BLaER1 treated with 17β-estradiol and CSF1 and Interleukin-3, amounts not matched to agents 10 nM and 100 nM (cell line): ENCODE measurements at regions not wholly inside any gene's neighbourhood (a gene's known extent, or its start where the extent isn't known, plus 50 kb on each side); places are given as distances from the start of the nearest gene placed in this dataset.

ENCODE experiments used
- H3K27ac ChIP-seq, 11 experiments: shearing (Covaris generic); formaldehyde crosslinking; 2 replicates each; pipeline ENCODE4 v1.8.1; 2022
- H3K27me3 ChIP-seq, 11 experiments: shearing (Covaris generic); formaldehyde crosslinking; 2 replicates each; pipeline ENCODE4 v1.8.1; 2022
- H3K36me3 ChIP-seq, 11 experiments: shearing (Covaris generic); formaldehyde crosslinking; 2 replicates each; pipeline ENCODE4 v1.8.1; 2022
- H3K4me1 ChIP-seq, 10 experiments: shearing (Covaris generic); formaldehyde crosslinking; 2 replicates each; pipeline ENCODE4 v1.8.1; 2022
- H3K4me2 ChIP-seq, 11 experiments: shearing (Covaris generic); formaldehyde crosslinking; 2 replicates each; pipeline ENCODE4 v1.8.1; 2022
- H3K4me3 ChIP-seq, 10 experiments: shearing (Covaris generic); formaldehyde crosslinking; 2 replicates each; pipeline ENCODE4 v1.8.1; 2022
- H3K9ac ChIP-seq, 11 experiments: shearing (Covaris generic); formaldehyde crosslinking; 2 replicates each; pipeline ENCODE4 v1.8.1; 2022
- H3K9me3 ChIP-seq, 11 experiments: shearing (Covaris generic); formaldehyde crosslinking; replicated peaks in 1 of 11; 2 replicates each; pipeline ENCODE4 v1.8.1; 2022
- H4K20me1 ChIP-seq, 11 experiments: shearing (Covaris generic); formaldehyde crosslinking; 2 replicates each; pipeline ENCODE4 v1.8.1; 2022
- Cebpa-rat ChIP-seq, 11 experiments: shearing (Covaris generic); IDR thresholded peaks; 2 replicates each; pipeline ENCODE4 v1.8.1; 2022

- H3K27me3 ChIP-seq = no peaks in the 10 kb centered on the region
- no peak for TF ChIP-seq Cebpa-rat (IDR thresholded peaks at IDR 0.05)
- H3K9ac ChIP-seq = no peak overlapping the region
- peaks cover 0 to 40% (median 20%) of the 10 kb centered on the region in 11 experiments; a peak in 17 of 22 replicates for H3K9me3 ChIP-seq
- no peak overlapping the region for H3K4me3 ChIP-seq
- peaks cover 0 to 13% (median 7%) of the 10 kb centered on the region in 10 experiments; a peak in 15 of 20 replicates for H3K4me1 ChIP-seq
- no peaks in the 10 kb centered on the region for H3K36me3 ChIP-seq
- no peaks in the 10 kb centered on the region for H4K20me1 ChIP-seq
- no peak overlapping the region for H3K27ac ChIP-seq
- peak overlapping the region in 2 of 11 experiments; percentile 22 to 43; a peak in 3 of 22 replicates for H3K4me2 ChIP-seq
These were observed 61.7 kb downstream of the KCNJ2 start for GRCh38 chr17:70230850-70231640.

- H3K36me3 ChIP-seq = no peaks in the 10 kb centered on the region
- H4K20me1 ChIP-seq = no peaks in the 10 kb centered on the region
- H3K4me1 ChIP-seq = peaks cover 0 to 13% (median under 1%) of the 10 kb centered on the region in 10 experiments; a peak in 8 of 20 replicates
- no peak overlapping the region for H3K27ac ChIP-seq
- no peaks in the 10 kb centered on the region for H3K27me3 ChIP-seq
- no peak overlapping the region for H3K4me3 ChIP-seq
- no peak overlapping the region for H3K9ac ChIP-seq
- peaks cover under 1 to 47% (median 20%) of the 10 kb centered on the region in 11 experiments; a peak in 17 of 22 replicates for H3K9me3 ChIP-seq
- H3K4me2 ChIP-seq = no peak overlapping the region
- TF ChIP-seq Cebpa-rat (IDR thresholded peaks at IDR 0.05) = no peak
These were observed 63.1 kb downstream of the KCNJ2 start for GRCh38 chr17:70232466-70232865.

GRCh38 chr17:70235252-70235651 lies 65.9 kb downstream of the KCNJ2 start:
- no peak overlapping the region for H3K9ac ChIP-seq
- no peaks in the 10 kb centered on the region for H4K20me1 ChIP-seq
- peaks cover 3 to 63% (median 33%) of the 10 kb centered on the region in 11 experiments; a peak in 17 of 22 replicates for H3K9me3 ChIP-seq
- H3K4me1 ChIP-seq = peaks cover 0 to 13% (median under 1%) of the 10 kb centered on the region in 10 experiments; a peak in 9 of 20 replicates
- TF ChIP-seq Cebpa-rat (IDR thresholded peaks at IDR 0.05) = no peak
- no peak overlapping the region for H3K4me2 ChIP-seq
- H3K4me3 ChIP-seq = no peak overlapping the region
- no peak overlapping the region for H3K27ac ChIP-seq
- H3K27me3 ChIP-seq = no peaks in the 10 kb centered on the region
- H3K36me3 ChIP-seq = no peaks in the 10 kb centered on the region

GRCh38 chr17:70238228-70238627 lies 68.9 kb downstream of the KCNJ2 start:
- H3K36me3 ChIP-seq = no peaks in the 10 kb centered on the region
- peaks cover 0 to 37% (median 21%) of the 10 kb centered on the region in 10 experiments; a peak in 14 of 20 replicates for H3K4me1 ChIP-seq
- H3K27ac ChIP-seq = no peak overlapping the region
- no peak overlapping the region for H3K9ac ChIP-seq
- H3K4me3 ChIP-seq = no peak overlapping the region
- TF ChIP-seq Cebpa-rat (IDR thresholded peaks at IDR 0.05) = no peak
- H3K27me3 ChIP-seq = no peaks in the 10 kb centered on the region
- H3K4me2 ChIP-seq = no peak overlapping the region
- H3K9me3 ChIP-seq = peaks cover 0 to 38% (median 14%) of the 10 kb centered on the region in 11 experiments; a peak in 12 of 22 replicates
- no peaks in the 10 kb centered on the region for H4K20me1 ChIP-seq

GRCh38 chr17:70238646-70239045 lies 69.3 kb downstream of the KCNJ2 start:
- no peaks in the 10 kb centered on the region for H3K36me3 ChIP-seq
- H3K4me1 ChIP-seq = peaks cover 0 to 41% (median 21%) of the 10 kb centered on the region in 10 experiments; a peak in 14 of 20 replicates
- H3K4me2 ChIP-seq = no peak overlapping the region
- H3K27ac ChIP-seq = no peak overlapping the region
- no peak for TF ChIP-seq Cebpa-rat (IDR thresholded peaks at IDR 0.05)
- H3K27me3 ChIP-seq = no peaks in the 10 kb centered on the region
- H4K20me1 ChIP-seq = no peaks in the 10 kb centered on the region
- H3K9ac ChIP-seq = no peak overlapping the region
- H3K4me3 ChIP-seq = no peak overlapping the region
- H3K9me3 ChIP-seq = peaks cover 0 to 39% (median 14%) of the 10 kb centered on the region in 11 experiments; a peak in 13 of 22 replicates

- Histone ChIP-seq H3K9me3 (peaks cover 0 to 47% (median 22%) of the 10 kb centered on the region in 11 experiments; a peak in 13 of 22 replicates), H3K36me3 (no peaks in the 10 kb centered on the region), H3K4me2 (no peak overlapping the region), H3K4me1 (peaks cover 0 to 41% (median 21%) of the 10 kb centered on the region in 10 experiments; a peak in 14 of 20 replicates), H3K27me3 (no peaks in the 10 kb centered on the region), H3K9ac (no peak overlapping the region), H4K20me1 (no peaks in the 10 kb centered on the region), H3K27ac (no peak overlapping the region), H3K4me3 (no peak overlapping the region)
- TF ChIP-seq Cebpa-rat (IDR thresholded peaks at IDR 0.05) = no peak
These were observed 70.1 kb downstream of the KCNJ2 start for GRCh38 chr17:70239391-70239826.

GRCh38 chr17:70241071-70241470 lies 71.7 kb downstream of the KCNJ2 start:
- no peak overlapping the region for H3K4me3 ChIP-seq
- H4K20me1 ChIP-seq = no peaks in the 10 kb centered on the region
- TF ChIP-seq Cebpa-rat (IDR thresholded peaks at IDR 0.05) = no peak
- H3K9me3 ChIP-seq = peaks cover 0 to 50% (median 17%) of the 10 kb centered on the region in 11 experiments; a peak in 12 of 22 replicates
- no peaks in the 10 kb centered on the region for H3K27me3 ChIP-seq
- H3K27ac ChIP-seq = peak overlapping the region in 2 of 11 experiments; percentile 10 to 34; a peak in 1 of 22 replicates
- H3K9ac ChIP-seq = no peak overlapping the region
- H3K4me1 ChIP-seq = peaks cover 0 to 41% (median 21%) of the 10 kb centered on the region in 10 experiments; a peak in 14 of 20 replicates
- H3K36me3 ChIP-seq = no peaks in the 10 kb centered on the region
- H3K4me2 ChIP-seq = peak overlapping the region in 7 of 11 experiments; percentile 18 to 73 (median 63); a peak in 10 of 22 replicates

- no peak for TF ChIP-seq Cebpa-rat (IDR thresholded peaks at IDR 0.05)
- Histone ChIP-seq H4K20me1 (no peaks in the 10 kb centered on the region), H3K9ac (no peak overlapping the region), H3K36me3 (no peaks in the 10 kb centered on the region), H3K27ac (no peak overlapping the region), H3K27me3 (no peaks in the 10 kb centered on the region), H3K9me3 (peaks cover 0 to 51% (median 25%) of the 10 kb centered on the region in 11 experiments; a peak in 14 of 22 replicates), H3K4me1 (peaks cover 0 to 41% (median 21%) of the 10 kb centered on the region in 10 experiments; a peak in 14 of 20 replicates), H3K4me3 (no peak overlapping the region), H3K4me2 (peak overlapping the region in 7 of 11 experiments; percentile 0 to 73 (median 63); a peak in 8 of 22 replicates)
These were observed 73.6 kb downstream of the KCNJ2 start for GRCh38 chr17:70242781-70243437.

- peaks cover 0 to 7% (median 0%) of the 10 kb centered on the region in 10 experiments; a peak in 2 of 20 replicates for H3K4me1 ChIP-seq
- no peaks in the 10 kb centered on the region for H4K20me1 ChIP-seq
- H3K4me2 ChIP-seq = no peak overlapping the region
- no peaks in the 10 kb centered on the region for H3K27me3 ChIP-seq
- H3K36me3 ChIP-seq = no peaks in the 10 kb centered on the region
- TF ChIP-seq Cebpa-rat (IDR thresholded peaks at IDR 0.05) = no peak
- H3K9me3 ChIP-seq = peaks cover 0 to 23% (median 18%) of the 10 kb centered on the region in 11 experiments; a peak in 16 of 22 replicates
- no peak overlapping the region for H3K4me3 ChIP-seq
- no peak overlapping the region for H3K9ac ChIP-seq
- H3K27ac ChIP-seq = no peak overlapping the region
These were observed 82.4 kb downstream of the KCNJ2 start for GRCh38 chr17:70251706-70252105.
